ENCODE measurements at regions not wholly inside any gene's neighbourhood (a gene's known extent, or its start where the extent isn't known, plus 50 kb on each side); places are given as distances from the start of the nearest gene placed in this dataset.

DNA sequence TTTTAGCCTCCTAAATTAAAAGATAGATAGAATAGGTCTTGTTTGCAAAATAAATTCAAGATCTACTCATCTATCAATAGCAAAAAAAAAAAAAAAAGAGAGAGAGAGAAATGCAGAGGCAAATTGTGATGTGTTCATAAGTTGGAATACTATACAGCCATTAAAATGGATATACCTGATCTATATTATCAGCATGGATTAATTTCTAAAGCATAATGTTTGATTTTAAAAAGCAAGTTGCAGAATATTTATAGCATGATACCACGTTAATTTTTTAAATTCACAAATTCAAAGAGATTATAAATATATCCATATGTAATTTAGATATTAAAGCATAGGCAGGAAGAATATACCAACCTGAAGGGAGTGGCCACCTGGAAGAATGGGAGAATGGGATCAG is 114.9 kb upstream of the PTPRT start:
- DNase-seq = no peak

DNA sequence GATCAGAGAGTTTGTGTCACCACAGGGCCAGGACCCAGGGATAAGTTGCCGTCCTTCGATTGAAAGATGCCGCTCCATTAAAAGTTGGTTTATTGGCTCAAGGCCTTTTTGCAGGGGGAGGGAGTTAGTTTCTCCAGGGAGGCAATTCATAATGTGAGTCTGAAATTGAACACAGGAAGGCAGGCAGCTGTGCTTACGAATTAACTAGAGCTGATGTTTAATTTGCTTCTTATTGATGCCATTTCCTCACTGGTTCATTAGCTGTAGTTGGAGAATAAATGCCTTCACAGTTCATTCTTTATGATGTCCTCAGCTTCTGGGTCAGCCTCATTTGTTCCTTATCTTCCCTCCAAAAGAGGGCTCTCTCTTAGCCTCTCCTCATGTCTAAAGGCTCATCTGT is 113.2 kb upstream of the PTPRT start:
- DNase-seq = no peak

DNA sequence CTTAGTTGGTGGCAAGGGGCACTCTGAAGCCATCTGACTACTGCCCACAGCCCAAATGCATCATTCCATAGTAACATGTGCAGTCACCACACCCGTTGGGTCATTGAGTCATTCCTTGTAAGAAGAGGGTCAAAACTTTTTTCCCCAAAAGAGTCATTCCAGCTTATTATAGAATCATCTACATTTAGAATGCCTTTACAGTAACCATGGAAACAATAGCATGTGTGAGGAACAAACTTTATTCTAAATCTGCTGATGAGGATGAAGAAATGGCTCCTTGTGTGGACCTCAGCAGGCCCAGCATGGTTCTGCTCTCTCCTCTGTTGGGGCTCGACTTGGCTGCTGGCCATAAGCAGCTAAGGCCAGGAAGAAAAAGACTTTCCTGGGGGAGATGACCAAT is 111.2 kb upstream of the PTPRT start:
- DNase-seq = peak in 1 of 2 donors; percentile 6

DNA sequence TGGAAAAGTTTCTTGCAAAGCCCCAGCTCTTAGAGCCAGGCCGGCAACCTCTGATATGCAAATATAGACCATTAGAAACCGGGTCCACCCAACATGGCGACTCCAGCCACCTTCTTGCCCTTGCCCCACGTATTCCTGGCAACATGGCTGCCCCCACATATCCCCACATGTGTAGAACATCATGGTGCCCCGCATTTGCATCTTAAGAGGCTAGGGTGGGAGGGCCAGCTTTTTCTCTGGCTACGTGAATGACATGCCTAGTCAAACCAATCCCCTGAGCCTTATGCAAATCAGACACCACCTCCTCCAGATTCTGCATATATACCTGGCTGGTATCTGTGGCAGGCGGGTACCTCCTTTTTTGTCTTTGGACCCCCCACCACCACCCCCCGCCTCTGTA is 106.1 kb upstream of the PTPRT start:
- DNase-seq = no peak

DNA sequence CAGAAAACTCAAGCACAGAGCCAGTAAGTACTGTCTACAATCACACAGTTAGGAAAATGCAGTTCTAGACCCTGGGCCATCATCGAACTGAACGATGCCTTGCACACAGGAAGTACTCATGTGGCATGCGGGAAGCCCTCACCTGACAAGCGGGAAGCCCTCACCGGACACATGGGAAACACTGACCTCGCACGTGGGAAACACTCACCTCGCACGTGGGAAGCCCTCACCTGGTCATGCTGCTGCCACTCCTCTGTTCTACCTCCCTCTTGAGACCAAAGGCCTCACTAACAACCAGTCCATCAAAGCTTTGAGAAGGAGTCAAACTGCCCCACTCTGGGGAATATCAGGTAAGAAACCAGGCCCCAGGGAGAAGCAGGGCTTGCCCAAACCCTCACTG is 105.6 kb upstream of the PTPRT start:
- DNase-seq = no peak

DNA sequence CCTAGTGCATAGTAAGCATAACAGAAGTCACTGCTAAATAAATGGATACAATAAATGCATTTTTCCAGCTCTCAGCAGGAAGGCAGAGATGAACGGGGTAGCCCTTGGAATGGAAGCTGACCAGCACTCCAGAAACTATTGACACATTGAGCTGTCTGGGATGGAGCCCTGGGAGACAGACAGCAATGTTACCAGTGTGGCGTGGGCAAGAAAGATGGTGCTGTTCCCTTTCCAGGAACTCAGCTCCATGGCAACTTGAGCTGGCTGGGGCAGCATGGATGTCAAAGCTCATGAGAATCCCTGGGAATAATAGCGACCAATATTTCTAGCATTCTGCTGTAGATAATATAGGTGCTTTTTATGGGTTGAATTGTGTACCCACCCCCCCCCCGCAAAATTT is 104.3 kb upstream of the PTPRT start:
- DNase-seq = no peak

DNA sequence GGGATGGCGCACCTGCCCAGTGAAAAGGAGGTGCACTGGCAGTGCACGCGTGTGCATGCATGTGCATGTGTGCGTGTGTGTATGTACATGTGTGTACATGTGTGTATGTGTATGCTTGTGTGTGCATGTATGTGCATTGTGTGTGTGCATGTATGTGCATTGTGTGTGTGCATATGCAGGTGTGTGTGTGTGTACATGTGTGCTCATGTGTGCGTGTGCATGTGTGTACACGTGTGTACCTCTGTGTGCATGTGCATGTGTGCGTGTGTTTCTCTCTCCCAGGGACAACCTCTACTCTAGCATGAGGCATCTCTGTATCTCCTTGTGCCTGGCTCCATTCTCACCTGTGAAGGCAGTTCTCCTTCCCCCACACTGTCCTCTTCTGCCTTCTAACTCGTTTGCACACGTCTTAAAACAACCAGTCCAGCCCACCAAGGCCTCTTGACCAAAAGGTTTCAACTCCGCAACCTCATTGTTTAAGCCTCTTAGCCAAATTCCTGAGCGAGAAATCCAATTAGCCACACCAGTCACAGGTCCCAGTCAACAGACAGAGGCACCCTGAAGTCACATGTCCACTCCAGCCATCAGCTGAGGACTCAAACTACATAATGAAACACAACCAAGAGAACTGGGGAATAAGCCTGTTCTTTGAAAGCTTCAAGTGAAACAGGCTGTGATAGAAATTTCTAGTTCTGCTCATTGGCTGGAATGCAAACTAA is 103.5 kb upstream of the PTPRT start:
- DNase-seq = no peak

DNA sequence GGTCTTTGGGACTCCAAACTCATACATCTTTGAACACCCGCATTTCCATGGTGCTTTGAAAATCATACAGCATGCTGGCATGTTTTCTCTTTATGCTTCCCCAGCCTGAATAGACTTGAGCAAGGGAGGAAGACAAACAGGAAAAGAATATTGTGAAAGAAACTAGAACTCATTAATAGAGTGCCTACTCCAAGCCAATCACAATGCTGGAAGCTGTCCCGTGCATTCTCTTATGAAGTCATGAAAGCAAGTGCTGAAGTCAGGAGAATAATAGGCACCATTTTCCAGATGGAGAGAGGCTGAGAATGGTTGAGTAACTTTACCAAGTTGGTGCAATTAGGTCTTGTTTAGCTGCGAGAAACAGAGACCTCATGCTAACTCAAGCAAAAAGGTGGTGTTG is 102.5 kb upstream of the PTPRT start:
- no peak for DNase-seq

DNA sequence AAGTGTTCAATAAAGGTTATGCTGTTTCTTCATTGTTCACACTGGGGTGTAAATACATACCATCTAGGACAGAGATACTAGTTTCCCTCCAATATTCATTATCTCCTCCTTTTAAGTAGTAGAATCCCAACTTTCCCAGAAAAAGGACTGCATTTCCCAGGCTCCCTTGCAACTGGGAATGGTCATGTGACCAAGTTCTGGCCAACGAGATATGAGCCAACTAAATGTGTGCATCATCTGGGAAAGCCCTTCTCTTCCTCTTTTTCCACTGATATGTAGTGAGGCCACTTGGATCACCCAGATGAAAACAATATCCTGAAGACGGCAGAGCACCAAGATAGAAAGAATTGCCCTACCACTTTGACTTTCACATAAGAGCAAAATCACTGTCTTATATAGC is 97.9 kb upstream of the PTPRT start:
- no peak for DNase-seq

DNA sequence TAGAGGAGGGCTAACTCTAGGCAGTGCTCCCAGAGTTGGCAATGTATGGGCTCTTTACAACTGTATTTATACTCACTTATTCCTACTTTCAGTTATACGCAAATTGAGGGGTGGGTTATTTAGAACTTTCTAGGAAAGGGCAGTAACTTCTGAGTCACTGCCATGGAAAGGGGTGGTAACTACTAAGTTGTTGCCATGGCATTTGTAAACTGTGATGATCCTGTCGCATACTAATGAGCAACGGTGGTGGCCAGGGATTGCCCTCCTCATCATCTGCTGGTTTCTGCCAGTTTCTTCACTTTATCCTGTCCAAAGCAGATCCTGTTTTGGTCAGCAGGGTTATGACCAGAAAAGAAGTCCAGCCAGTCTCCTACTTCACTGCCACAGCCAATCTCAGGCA is 95.5 kb upstream of the PTPRT start:
- no peak for DNase-seq

DNA sequence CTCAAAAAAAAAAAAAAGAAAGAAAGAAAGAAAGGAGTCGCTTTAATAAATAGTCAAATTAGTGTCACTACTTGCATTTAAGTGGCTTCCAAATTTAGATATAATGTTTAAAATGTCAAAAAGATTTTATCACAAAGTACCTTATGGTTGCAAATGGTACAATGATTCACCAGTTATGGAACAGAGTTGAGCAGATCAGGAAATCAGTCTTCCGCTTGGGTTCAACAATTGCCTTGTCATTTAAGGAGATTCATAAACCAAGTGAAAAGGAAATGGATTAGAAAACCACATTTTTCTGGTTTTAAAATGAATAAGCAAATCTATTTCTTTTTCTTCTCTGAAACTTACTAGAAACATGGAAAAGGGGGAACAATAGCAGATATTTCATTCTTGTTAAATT is 94.8 kb upstream of the PTPRT start:
- no peak for DNase-seq

DNA sequence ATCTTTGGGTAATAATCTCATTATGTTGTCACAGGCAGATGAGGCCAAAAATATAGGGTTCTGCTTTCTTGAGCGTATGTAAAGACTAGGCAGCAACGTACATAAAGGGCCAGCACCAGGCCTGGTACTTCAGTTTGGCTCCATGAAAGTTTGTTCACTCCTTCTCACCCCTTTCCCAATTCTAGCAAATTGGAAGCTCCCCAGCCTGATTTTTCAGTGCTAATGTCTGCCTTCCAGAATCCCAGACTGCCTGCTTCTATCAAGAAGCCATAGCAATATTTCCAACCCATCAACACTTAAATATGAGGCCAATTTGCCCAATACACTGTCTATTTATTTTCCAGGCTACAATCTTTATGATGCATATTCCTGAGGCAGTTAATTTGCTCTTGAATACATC is 93.4 kb upstream of the PTPRT start:
- no peak for DNase-seq

DNA sequence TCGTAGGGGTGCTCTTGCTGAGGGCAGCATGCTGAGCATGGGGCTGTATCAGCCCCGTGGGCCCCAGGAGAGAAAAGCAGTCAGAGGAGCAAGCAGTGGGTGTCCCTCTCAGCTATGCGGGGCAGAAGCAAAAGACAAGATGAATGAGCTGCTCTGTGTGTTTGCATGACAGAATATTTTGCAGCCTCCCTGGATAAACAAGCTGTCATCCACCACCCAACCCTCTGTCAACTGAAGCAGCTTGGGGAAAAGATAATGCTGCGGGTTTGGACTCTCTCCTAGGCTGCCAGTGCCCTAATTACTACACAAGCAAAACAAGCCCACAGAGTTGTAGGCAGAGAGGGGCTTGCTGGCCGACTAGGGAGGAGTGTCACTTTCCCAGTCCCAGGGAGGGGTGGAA is 82.3 kb upstream of the PTPRT start:
- peak in 1 of 2 donors; percentile 3 for DNase-seq

DNA sequence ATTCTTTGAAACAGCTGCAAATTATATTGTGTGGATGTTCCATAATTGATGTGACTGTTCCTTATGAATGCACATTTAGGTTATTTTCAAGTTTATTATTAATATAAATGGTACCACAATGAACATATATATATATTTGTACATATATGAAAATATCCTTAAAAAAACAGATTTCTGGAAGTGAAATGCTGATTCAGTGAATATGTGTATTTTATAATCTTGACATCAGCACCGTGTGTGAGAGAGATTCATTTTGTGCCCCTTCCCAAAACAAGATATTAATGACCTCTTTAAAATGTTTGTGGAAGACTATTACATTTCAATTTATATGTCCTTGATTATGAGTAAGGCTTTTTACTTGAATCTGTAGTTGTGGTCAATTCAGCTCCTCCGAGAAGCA is 75.7 kb upstream of the PTPRT start:
- no peak for DNase-seq

DNA sequence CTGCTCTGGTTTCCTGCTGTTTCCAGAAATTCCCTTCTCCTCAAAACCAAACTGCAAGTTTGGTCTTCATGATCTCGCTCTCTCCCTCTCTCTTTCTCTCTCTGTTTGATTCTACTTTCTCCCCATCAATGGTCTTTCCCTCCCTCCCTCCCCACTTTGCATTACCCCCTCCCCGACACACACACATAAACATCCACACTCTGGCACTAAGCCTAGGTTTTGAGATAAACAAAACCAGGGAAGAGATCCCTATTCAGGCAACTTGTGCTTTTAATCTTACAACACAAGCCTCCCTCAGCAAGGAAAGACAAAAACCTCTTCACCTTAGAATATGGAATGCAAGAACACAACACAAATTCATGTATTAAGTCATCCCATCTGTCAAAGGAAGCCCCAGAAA is 73.5 kb upstream of the PTPRT start:
- no peak for DNase-seq

DNA sequence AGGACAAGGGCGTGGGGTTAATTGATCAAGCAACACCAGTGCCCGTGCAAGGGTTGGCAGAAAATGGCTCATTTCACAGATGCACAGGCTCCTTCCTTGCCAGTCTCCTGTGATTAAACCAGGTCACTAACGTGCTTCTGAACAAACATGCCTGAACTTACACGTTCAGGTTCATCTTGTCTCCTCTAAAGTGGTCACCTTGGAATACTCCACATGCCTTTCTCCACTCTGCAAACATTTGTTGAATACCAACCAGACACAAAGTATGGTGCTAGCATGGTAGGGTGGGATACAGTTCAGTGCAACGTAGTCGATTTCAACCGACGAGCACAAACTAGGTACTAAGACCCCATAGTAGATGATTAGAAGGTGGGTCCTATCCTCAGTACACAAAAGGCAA is 72.6 kb upstream of the PTPRT start:
- no peak for DNase-seq

DNA sequence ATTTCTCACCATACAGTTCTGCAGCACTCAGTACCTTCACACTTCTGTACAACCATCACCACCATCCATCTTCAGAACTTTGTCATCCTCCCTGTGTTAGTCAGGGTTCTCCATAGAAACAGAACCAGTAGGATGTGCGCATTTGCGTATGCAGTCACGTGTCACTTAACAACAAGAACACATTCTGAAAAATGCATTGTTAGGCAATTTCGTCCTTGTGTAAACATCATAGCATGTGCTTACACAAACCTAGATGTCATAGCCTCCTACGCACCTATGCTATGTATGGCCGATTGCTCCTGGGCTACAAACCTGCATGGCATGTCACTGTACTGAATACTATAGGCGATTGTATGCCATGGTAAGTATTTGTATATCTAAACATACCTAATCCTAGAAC is 66.2 kb upstream of the PTPRT start:
- no peak for DNase-seq

DNA sequence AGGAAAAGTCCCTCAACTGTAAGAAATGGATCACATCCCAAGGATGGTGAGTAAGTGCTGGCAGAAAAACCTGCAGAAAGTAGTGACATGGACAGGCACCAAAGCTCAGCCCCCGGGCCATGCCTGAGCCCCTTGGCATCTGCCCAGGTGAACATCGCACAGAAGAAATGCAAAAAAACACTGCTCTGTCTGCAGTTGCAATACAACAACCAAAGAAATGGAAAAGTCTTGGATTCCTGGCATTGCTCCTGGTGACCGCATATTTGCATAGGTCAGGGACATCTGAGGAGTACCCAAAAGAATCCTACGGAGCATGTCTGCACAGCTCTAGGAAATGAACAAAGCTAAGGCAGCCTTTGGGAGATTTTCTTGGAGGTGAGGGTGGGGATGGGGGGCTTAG is 63.1 kb upstream of the PTPRT start:
- no peak for DNase-seq

DNA sequence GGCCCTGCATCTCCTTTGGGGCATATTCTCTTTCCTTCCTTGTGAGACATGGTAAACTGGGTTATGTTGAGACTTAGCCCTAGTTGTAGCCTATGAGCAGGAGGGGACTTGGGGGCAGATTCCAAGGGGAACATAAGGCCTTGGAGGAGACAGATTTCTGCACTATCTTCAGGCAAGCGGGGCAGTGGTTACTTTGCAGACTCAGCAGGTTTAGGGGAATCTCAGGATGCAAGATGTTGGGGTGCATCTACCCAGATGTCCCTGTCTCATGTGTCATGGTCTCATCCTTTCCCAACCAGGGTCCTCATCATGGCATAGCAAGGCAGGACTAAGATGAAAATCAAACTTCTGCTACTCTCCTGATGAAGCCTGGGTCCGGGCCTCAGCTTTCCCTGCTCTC is 58.6 kb upstream of the PTPRT start:
- DNase-seq = no peak

DNA sequence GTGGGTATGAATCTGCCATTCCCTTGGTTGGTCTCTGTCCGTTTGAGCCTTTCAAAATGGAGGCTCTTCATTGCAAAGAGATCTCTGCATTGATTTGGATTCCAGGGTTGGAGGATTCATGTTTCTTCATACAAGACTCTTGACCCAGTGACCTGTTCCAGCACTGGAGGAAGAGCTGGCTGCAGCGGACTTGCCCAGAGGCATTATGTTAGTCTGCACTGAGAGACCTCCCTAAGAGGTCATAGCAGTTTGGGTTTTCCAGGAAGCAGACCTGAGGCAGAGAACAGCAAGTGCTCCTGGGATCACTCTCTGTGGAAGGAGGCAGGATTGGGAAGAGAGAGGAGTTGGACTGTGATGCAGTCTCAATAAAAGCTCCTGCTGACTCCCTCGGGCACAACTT is 57.7 kb upstream of the PTPRT start:
- DNase-seq = no peak

DNA sequence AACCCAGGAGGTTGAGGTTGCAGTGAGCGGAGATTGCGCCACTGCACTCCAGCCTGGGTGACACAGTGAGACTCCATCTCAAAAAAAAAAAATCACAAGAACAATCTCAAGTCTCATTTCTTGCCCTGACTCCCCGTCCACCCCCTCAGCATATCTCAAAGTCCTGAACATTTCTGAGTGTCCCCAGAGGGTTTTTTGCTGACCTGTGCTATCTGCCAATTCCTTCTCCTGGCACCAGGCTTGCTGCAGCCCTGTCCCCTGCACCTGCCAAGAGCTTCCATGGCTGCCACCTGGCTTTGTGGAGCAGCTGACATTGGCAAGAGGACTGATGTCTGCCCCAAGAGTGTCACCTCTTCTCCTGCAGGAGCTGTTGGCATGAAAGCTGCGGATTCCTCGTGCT is 54.9 kb upstream of the PTPRT start:
- no peak for DNase-seq

DNA sequence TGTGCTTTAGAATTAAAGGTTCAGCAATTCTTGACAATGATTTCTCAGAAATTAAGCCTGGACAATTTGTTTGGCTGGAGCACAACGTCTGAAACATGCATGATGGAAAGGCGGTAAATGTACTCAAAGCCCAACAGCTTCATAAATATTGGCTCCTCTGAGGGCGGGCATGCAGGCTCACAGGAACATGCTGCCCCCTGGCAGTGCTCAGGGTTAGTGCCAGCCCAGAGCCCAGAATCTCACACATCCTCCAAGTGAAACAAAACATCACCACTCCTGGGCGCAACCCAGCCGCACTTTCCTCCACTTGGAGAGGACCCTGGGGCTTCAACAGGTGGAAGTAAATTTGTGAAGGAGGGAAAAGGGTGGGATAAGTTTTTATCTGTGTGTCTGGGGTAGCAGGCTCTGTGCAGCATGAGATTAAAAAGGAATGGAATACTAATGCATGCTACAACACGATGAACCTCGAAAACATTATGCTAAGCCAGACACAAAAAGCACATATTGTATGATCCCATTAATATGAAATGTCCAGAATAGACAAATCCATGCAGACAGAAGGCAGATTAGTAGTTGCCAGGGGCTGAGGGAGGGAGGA is 54.1 kb upstream of the PTPRT start:
- peak; percentile 13 to 30 for DNase-seq

DNA sequence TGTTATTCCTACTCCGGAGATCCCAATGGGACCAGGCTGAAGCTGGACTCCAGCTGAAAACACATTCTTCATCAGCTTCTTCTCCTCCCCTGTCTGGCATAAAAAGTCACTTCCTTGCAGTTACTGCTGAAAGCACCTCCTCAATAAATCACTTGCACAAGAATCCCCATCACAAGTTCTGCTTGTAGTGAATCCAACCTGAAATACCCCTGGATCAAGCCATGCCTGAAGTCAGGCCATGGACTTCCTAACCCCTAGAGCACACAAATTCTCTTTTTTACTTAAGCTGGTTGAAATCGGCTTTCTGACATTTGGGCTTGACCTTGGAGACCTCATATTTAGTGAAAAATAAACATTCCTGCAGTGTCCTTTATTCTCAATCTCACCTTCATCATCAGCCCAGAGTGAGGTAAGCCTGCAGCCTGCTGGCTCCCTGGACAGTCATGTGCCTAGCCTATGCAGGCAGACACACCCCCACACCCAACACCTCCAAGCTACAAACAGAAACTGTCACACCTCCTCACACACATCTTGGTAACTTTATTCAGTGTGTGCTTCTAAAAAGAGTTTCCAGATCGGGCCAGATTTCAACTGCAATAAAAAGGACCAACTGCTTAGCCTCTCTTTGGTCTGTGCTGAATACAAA is 51.5 kb upstream of the PTPRT start:
- DNase-seq = no peak

Data from hippocampal formation (tissue), 2 donors.